Neutrophil (primary cell): ENCODE measurements at regions not wholly inside any gene's neighbourhood (a gene's known extent, or its start where the extent isn't known, plus 50 kb on each side); places are given as distances from the start of the nearest gene placed in this dataset.

Source experiments
- H3K27ac ChIP-seq: fragments of 200-600 bp; sonication (generic); 2 replicates; pipeline ENCODE4 v1.5.1; 2016; ENCODE audit warnings: mild to moderate bottlenecking, moderate library complexity
- H3K27me3 ChIP-seq: fragments of 200-600 bp; sonication (generic); 2 replicates; pipeline ENCODE4 v1.6.0; 2016; ENCODE audit warnings: mild to moderate bottlenecking
- H3K36me3 ChIP-seq: fragments of 200-600 bp; sonication (generic); 2 replicates; pipeline ENCODE4 v1.5.1; 2017
- H3K4me1 ChIP-seq, 2 experiments: fragments of 200-600 bp in 1 of 2; sonication (generic) in 1 of 2; 1 replicate in 1 of 2; 2 replicates in 1 of 2; pipeline versions ENCODE4 v1.5.1 to v1.6.1; 2013 to 2016; ENCODE audit warnings: low read depth in 1 of 2, low read length in 1 of 2, mild to moderate bottlenecking in 1 of 2, moderate library complexity in 1 of 2; ENCODE audit not compliant: control insufficient read depth in 1 of 2, insufficient read depth in 1 of 2
- H3K4me3 ChIP-seq, 2 experiments: fragments of 200-600 bp in 1 of 2; sonication (generic) in 1 of 2; 1 replicate in 1 of 2; 2 replicates in 1 of 2; pipeline ENCODE4 v1.5.1; 2013 to 2016; ENCODE audit warnings: low read depth in 1 of 2, low read length in 1 of 2, mild to moderate bottlenecking in 1 of 2, moderate library complexity in 1 of 2
- H3K9me3 ChIP-seq: fragments of 200-600 bp; sonication (generic); 2 replicates; pipeline ENCODE4 v1.5.1; 2016
- TF ChIP-seq, protein P1 (sequence below): fragments of 200-600 bp; sonication (generic); IDR thresholded peaks from 2 replicates; pipeline ENCODE4 v1.5.1; 2016; ENCODE audit warnings: antibody characterized with exemption

DNA sequence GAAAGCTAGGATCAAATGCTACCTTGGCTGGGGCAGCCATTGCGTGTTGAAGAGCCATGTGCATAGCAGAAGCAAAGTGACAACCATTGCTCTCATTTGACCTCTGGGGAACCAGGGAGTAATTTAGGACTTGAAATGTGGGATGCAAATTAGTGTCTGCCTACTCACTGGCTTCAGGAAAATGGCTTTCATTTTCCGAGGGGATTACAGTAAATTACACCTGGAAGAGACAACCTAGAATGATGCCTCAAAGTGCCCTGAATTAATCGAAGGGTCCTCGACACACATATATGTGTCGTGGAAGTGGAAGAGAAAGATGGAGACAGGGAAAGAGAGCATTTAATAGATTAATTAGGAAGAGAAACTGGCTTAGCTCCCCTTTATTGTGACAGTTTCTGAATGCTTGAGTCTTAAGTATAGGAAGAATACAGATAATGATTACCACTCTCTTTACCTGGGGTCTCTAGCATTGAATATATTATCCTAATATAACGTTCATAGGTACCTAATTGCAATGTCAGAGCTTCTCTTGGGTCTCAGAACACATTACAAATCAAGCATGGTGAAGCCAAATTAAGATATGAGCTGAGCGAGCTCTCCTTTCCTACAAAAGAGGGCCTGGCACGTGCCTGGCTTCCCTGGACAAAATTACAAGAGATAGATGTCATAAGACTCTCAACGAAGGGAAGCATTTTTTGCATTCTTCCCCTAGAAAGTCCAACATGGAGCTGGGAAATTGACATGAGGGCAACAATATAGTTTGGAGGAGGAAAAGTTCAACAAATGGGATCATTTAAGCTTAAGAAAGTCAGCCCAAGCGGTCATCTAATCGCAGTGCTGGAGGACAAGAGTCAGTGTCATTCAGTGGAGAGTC, 59.5 kb downstream of the MYCN start:
- no peaks in the 10 kb centered on the region for H3K9me3 ChIP-seq
- H3K36me3 ChIP-seq, result no peaks in the 10 kb centered on the region
- no peak overlapping the region for H3K27ac ChIP-seq
- no peaks in the 10 kb centered on the region for H3K4me1 ChIP-seq
- TF ChIP-seq, protein P1, sequence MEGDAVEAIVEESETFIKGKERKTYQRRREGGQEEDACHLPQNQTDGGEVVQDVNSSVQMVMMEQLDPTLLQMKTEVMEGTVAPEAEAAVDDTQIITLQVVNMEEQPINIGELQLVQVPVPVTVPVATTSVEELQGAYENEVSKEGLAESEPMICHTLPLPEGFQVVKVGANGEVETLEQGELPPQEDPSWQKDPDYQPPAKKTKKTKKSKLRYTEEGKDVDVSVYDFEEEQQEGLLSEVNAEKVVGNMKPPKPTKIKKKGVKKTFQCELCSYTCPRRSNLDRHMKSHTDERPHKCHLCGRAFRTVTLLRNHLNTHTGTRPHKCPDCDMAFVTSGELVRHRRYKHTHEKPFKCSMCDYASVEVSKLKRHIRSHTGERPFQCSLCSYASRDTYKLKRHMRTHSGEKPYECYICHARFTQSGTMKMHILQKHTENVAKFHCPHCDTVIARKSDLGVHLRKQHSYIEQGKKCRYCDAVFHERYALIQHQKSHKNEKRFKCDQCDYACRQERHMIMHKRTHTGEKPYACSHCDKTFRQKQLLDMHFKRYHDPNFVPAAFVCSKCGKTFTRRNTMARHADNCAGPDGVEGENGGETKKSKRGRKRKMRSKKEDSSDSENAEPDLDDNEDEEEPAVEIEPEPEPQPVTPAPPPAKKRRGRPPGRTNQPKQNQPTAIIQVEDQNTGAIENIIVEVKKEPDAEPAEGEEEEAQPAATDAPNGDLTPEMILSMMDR, result no peak
- no peaks in the 10 kb centered on the region for H3K27me3 ChIP-seq
- no peak overlapping the region for H3K4me3 ChIP-seq

DNA sequence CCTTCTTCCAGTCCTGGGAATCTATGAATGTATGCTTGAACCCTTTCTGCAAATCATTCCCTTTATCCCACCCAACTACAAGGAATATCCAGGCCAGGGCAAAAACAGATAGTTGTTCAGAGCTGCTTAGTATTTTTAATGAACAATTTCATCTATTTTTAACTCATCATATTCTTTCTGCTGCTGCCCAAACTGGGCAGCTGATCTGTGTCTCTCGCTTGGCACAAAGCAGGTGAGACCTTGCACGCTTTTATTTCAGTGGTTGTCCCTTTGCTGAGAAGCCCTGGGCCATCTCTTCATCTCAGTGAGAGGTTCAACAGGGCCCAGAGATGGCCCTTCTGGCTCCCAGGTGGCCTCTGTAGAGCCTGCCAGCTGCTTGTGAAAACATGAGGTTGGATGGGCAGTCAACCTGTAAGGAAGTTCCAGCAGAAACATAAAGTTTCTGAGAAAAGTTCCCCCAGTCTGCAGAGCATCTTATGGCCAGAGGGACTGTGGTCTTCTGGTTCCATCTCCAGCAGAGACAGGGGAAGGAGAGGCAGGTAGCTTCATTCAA, 57.5 kb downstream of the MYCN start:
- Histone ChIP-seq H3K27ac (no peak overlapping the region), H3K36me3 (no peaks in the 10 kb centered on the region), H3K4me3 (no peak overlapping the region), H3K9me3 (no peaks in the 10 kb centered on the region), H3K27me3 (no peaks in the 10 kb centered on the region), H3K4me1 (no peaks in the 10 kb centered on the region)
- TF ChIP-seq, protein P1, result no peak

DNA sequence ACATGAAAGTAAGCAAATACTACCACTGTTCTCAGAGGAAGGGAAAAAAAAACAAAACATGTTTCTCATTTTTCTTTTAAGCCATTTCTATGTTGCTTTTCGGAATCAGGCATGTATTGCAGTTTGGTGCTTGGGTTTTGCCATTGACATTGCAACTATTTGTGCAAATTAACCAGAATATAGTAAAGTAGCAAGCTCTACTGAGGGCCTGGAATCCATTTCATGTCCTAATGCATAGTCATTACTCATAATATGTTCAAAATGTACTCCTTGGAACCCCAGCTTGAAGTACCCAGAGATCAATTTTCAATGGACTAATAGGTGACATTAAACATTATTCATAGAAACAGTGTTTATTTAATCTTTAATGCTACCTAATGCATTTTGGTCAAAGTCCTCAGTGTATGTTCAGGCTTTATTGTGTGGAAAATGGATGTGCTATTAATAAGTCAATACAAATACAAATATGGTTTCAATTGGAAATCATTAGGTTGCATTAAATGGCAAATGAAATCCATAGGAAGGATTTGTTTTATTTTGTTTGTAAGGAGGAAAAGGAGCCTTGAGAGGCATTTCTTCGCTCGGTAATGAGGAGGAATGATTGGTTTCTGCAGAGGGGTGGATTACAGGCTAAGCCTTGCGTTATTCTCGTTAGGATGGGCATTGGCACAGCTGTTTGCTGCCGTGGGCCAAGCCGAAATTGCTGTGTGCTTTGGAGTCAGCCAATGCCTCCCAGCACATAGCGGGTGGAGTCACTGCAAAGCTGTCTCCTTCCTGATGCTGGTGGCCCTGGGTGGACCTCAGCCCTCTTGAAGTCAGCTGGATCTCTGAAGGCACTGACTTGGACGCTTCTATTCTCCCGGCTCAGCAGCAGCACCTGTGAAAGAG, 56.4 kb downstream of the MYCN start:
- H3K27ac ChIP-seq, result no peak overlapping the region
- H3K36me3 ChIP-seq, result no peaks in the 10 kb centered on the region
- H3K27me3 ChIP-seq, result no peaks in the 10 kb centered on the region
- TF ChIP-seq, protein P1, result no peak
- H3K4me3 ChIP-seq, result no peak overlapping the region
- H3K4me1 ChIP-seq, result no peaks in the 10 kb centered on the region
- no peaks in the 10 kb centered on the region for H3K9me3 ChIP-seq
